ENCODE measurements at regions not wholly inside any gene's neighbourhood (a gene's known extent, or its start where the extent isn't known, plus 50 kb on each side); places are given as distances from the start of the nearest gene placed in this dataset.

DNA sequence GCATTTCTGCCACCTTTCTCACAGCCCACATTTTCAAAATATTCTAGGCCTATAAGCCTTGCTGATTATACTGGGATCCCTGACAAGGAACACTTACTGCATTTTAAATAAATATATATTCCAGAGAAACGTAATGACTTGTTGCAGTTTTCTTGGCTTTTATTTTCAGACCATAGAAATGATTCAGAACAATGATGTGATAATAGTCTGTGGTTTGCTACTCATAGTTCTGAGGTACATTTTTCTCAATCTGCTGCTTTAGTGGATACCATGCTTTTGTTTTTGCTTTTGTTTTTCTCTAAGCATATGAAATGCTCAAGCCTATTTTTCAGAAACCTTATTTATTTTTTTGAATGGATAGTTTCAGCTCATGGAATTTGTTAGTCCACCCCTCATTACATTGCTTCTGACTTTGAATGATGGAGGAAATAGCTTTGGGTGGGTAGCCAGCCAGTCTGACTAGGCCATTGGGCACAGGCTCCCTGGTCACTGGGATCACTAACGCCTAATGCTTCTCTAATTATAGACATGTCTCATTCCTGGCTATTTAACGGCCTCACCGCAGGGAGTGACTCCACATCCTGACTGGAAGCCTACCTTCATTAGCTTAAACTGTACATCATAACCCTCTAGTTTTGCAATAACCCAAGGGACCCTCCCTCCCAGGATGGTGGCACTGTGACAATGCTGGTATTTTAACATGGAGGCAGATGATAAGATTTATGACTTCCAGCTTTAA, 66.1 kb downstream of the MBL2 start:
- no peak overlapping the region for H3K4me3 ChIP-seq (ENCODE audit: control insufficient read depth, low read depth, low read length)
- TF ChIP-seq, protein P1, sequence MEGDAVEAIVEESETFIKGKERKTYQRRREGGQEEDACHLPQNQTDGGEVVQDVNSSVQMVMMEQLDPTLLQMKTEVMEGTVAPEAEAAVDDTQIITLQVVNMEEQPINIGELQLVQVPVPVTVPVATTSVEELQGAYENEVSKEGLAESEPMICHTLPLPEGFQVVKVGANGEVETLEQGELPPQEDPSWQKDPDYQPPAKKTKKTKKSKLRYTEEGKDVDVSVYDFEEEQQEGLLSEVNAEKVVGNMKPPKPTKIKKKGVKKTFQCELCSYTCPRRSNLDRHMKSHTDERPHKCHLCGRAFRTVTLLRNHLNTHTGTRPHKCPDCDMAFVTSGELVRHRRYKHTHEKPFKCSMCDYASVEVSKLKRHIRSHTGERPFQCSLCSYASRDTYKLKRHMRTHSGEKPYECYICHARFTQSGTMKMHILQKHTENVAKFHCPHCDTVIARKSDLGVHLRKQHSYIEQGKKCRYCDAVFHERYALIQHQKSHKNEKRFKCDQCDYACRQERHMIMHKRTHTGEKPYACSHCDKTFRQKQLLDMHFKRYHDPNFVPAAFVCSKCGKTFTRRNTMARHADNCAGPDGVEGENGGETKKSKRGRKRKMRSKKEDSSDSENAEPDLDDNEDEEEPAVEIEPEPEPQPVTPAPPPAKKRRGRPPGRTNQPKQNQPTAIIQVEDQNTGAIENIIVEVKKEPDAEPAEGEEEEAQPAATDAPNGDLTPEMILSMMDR (IDR thresholded peaks at IDR 0.05; ENCODE audit: control insufficient read depth, insufficient read depth, low read depth, low read length, missing control alignments), result no peak
- DNase-seq (ENCODE audit: low read depth), result peak; percentile 37
